Activated naive CD4-positive, alpha-beta T cell treated with anti-CD3 and anti-CD28 coated beads for 36 hours (primary cell): ENCODE measurements at regions not wholly inside any gene's neighbourhood (a gene's known extent, or its start where the extent isn't known, plus 50 kb on each side); places are given as distances from the start of the nearest gene placed in this dataset.

Source experiments
- CTCF ChIA-PET: fragments of 350-600 bp; sonication (Branson Sonifier 250); formaldehyde crosslinking; loops from one replicate; lab custom pipeline; 2021; ENCODE audit warnings: antibody characterized with exemption; lab: Charles Lee
- DNase-seq: peaks from one replicate; pipeline ENCODE4 v3.0.0-alpha.2; 2020
- H3K27ac Mint-ChIP-seq: one replicate; pipeline ENCODE4 v1.8.0; 2021; ENCODE audit warnings: mild to moderate bottlenecking, mixed read lengths
- H3K27me3 Mint-ChIP-seq: one replicate; pipeline ENCODE4 v1.8.0; 2021; ENCODE audit warnings: low read depth, mixed read lengths
- H3K36me3 Mint-ChIP-seq: one replicate; pipeline ENCODE4 v1.8.0; 2021; ENCODE audit warnings: low read depth, mixed read lengths
- H3K4me1 Mint-ChIP-seq: one replicate; pipeline ENCODE4 v1.8.0; 2021; ENCODE audit warnings: low read depth, mixed read lengths
- H3K4me3 Mint-ChIP-seq: one replicate; pipeline ENCODE4 v1.8.0; 2021; ENCODE audit warnings: mild to moderate bottlenecking, moderate library complexity, mixed read lengths
- H3K9me3 Mint-ChIP-seq: one replicate; pipeline ENCODE4 v1.8.0; 2021; ENCODE audit warnings: mixed read lengths
- intact Hi-C: fragments of 100-400 bp; cut with micrococcal nuclease; formaldehyde crosslinking; loops from one replicate; pipeline ENCODE4 v1.15.1; 2023

GRCh38 chr2:22673529-22673928 is 711.5 kb upstream of the KLHL29 start:
- Mint-ChIP-seq H3K4me1 (no peaks in the 10 kb centered on the region), H3K27me3 (no peaks in the 10 kb centered on the region), H3K36me3 (no peaks in the 10 kb centered on the region), H3K9me3 (no peaks in the 10 kb centered on the region), H3K27ac (no peak overlapping the region), H3K4me3 (no peak overlapping the region)
- intact Hi-C loops, result no loop called here
- CTCF ChIA-PET, result no interaction called here
- DNase-seq, result no peak

- Mint-ChIP-seq H3K9me3 (no peaks in the 10 kb centered on the region), H3K4me1 (no peaks in the 10 kb centered on the region), H3K27ac (no peak overlapping the region), H3K4me3 (no peak overlapping the region), H3K27me3 (no peaks in the 10 kb centered on the region), H3K36me3 (no peaks in the 10 kb centered on the region)
- DNase-seq, result no peak
- CTCF ChIA-PET, result no interaction called here
- intact Hi-C loops, result no loop called here
Measured at GRCh38 chr2:22683914-22684313, 701.1 kb upstream of the KLHL29 start.

- Mint-ChIP-seq H3K9me3 (no peaks in the 10 kb centered on the region), H3K27ac (no peak overlapping the region), H3K4me3 (no peak overlapping the region), H3K27me3 (no peaks in the 10 kb centered on the region), H3K4me1 (no peaks in the 10 kb centered on the region), H3K36me3 (no peaks in the 10 kb centered on the region)
- CTCF ChIA-PET, result interaction anchor here (0.6 kb wide), 1 partner anchor 1949 kb away, joined by 3 read pairs; no protein-coding TSS in a partner anchor
- intact Hi-C loops, result no loop called here
- no peak for DNase-seq
Measured at GRCh38 chr2:22690096-22690495, 694.9 kb upstream of the KLHL29 start.

GRCh38 chr2:22691666-22692065 is 693.3 kb upstream of the KLHL29 start:
- Mint-ChIP-seq H3K27ac (no peak overlapping the region), H3K36me3 (no peaks in the 10 kb centered on the region), H3K27me3 (no peaks in the 10 kb centered on the region), H3K4me1 (no peaks in the 10 kb centered on the region), H3K9me3 (no peaks in the 10 kb centered on the region), H3K4me3 (no peak overlapping the region)
- no peak for DNase-seq
- CTCF ChIA-PET, result no interaction called here
- intact Hi-C loops, result no loop called here

- Mint-ChIP-seq H3K4me1 (no peaks in the 10 kb centered on the region), H3K4me3 (no peak overlapping the region), H3K36me3 (no peaks in the 10 kb centered on the region), H3K27me3 (no peaks in the 10 kb centered on the region), H3K9me3 (no peaks in the 10 kb centered on the region), H3K27ac (no peak overlapping the region)
- intact Hi-C loops, result no loop called here
- CTCF ChIA-PET, result interaction anchor here (0.6 kb wide), 1 partner anchor 30 kb away, joined by 4 read pairs; no protein-coding TSS in a partner anchor
- DNase-seq, result no peak
Measured at GRCh38 chr2:22692746-22693145, 692.2 kb upstream of the KLHL29 start.

- intact Hi-C loops, result no loop called here
- Mint-ChIP-seq H3K9me3 (no peaks in the 10 kb centered on the region), H3K4me3 (no peak overlapping the region), H3K27me3 (no peaks in the 10 kb centered on the region), H3K4me1 (no peaks in the 10 kb centered on the region), H3K27ac (no peak overlapping the region), H3K36me3 (no peaks in the 10 kb centered on the region)
- no peak for DNase-seq
- CTCF ChIA-PET, result no interaction called here
Measured at GRCh38 chr2:22694300-22694699, 690.7 kb upstream of the KLHL29 start.

- Mint-ChIP-seq H3K36me3 (no peaks in the 10 kb centered on the region), H3K27me3 (no peaks in the 10 kb centered on the region), H3K9me3 (no peaks in the 10 kb centered on the region), H3K4me3 (no peak overlapping the region), H3K27ac (no peak overlapping the region), H3K4me1 (no peaks in the 10 kb centered on the region)
- CTCF ChIA-PET, result no interaction called here
- intact Hi-C loops, result no loop called here
- no peak for DNase-seq
Measured at GRCh38 chr2:22694856-22695255, 690.1 kb upstream of the KLHL29 start.

GRCh38 chr2:22697054-22697788 is 687.8 kb upstream of the KLHL29 start:
- no peak for DNase-seq
- Mint-ChIP-seq H3K4me1 (no peaks in the 10 kb centered on the region), H3K9me3 (no peaks in the 10 kb centered on the region), H3K27me3 (no peaks in the 10 kb centered on the region), H3K4me3 (no peak overlapping the region), H3K36me3 (no peaks in the 10 kb centered on the region), H3K27ac (no peak overlapping the region)
- CTCF ChIA-PET, result no interaction called here
- intact Hi-C loops, result no loop called here

GRCh38 chr2:22701561-22702160 is 683.3 kb upstream of the KLHL29 start:
- Mint-ChIP-seq H3K9me3 (peaks cover 4% of the 10 kb centered on the region), H3K27ac (no peak overlapping the region), H3K36me3 (no peaks in the 10 kb centered on the region), H3K27me3 (no peaks in the 10 kb centered on the region), H3K4me1 (no peaks in the 10 kb centered on the region), H3K4me3 (no peak overlapping the region)
- CTCF ChIA-PET, result no interaction called here
- no peak for DNase-seq
- intact Hi-C loops, result no loop called here

GRCh38 chr2:22703286-22703920 is 681.6 kb upstream of the KLHL29 start:
- no peaks in the 10 kb centered on the region for H3K27me3 Mint-ChIP-seq
- intact Hi-C loops, result no loop called here
- peaks cover 8% of the 10 kb centered on the region for H3K9me3 Mint-ChIP-seq
- H3K4me3 Mint-ChIP-seq, result no peak overlapping the region
- H3K27ac Mint-ChIP-seq, result no peak overlapping the region
- DNase-seq, result no peak
- CTCF ChIA-PET, result no interaction called here
- no peaks in the 10 kb centered on the region for H3K36me3 Mint-ChIP-seq
- H3K4me1 Mint-ChIP-seq, result no peaks in the 10 kb centered on the region

GRCh38 chr2:22719396-22719795 is 665.6 kb upstream of the KLHL29 start:
- H3K36me3 Mint-ChIP-seq, result no peaks in the 10 kb centered on the region
- intact Hi-C loops, result no loop called here
- H3K4me1 Mint-ChIP-seq, result no peaks in the 10 kb centered on the region
- CTCF ChIA-PET, result no interaction called here
- no peak for DNase-seq
- peaks cover 9% of the 10 kb centered on the region for H3K9me3 Mint-ChIP-seq
- H3K27me3 Mint-ChIP-seq, result no peaks in the 10 kb centered on the region
- H3K4me3 Mint-ChIP-seq, result no peak overlapping the region
- no peak overlapping the region for H3K27ac Mint-ChIP-seq

GRCh38 chr2:22729466-22729865 is 655.5 kb upstream of the KLHL29 start:
- CTCF ChIA-PET, result no interaction called here
- no peak overlapping the region for H3K27ac Mint-ChIP-seq
- H3K36me3 Mint-ChIP-seq, result no peaks in the 10 kb centered on the region
- H3K4me3 Mint-ChIP-seq, result no peak overlapping the region
- intact Hi-C loops, result no loop called here
- DNase-seq, result no peak
- H3K9me3 Mint-ChIP-seq, result peaks cover 5% of the 10 kb centered on the region
- H3K4me1 Mint-ChIP-seq, result no peaks in the 10 kb centered on the region
- H3K27me3 Mint-ChIP-seq, result no peaks in the 10 kb centered on the region
